ENCODE measurements at regions not wholly inside any gene's neighbourhood (a gene's known extent, or its start where the extent isn't known, plus 50 kb on each side); places are given as distances from the start of the nearest gene placed in this dataset.
"Not testable (repeated sequence)": the region's sequence is repeated elsewhere in the genome, so short reads cannot be mapped to it uniquely, and the experiment has no call there.

DNA sequence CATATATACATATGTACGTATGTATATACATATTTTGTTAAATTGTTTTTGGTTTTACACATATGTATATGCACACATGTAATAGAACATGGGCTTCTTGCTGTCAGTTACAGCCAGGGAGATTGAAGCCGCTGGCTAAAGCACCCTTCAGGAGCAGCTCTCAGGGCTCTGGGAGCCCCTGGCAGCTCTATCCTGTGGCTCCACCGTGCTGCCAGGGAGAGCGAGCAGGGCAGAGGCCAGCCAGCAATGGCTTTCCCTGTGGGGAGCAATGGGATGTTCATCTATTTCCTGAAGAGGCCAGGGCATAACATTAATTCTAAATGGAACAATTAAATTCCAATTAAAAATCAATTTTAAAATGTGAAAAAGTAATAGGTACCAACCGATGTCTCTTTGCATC lies 102.9 kb downstream of the PSMG1 start:
- DNase-seq, result no peak

DNA sequence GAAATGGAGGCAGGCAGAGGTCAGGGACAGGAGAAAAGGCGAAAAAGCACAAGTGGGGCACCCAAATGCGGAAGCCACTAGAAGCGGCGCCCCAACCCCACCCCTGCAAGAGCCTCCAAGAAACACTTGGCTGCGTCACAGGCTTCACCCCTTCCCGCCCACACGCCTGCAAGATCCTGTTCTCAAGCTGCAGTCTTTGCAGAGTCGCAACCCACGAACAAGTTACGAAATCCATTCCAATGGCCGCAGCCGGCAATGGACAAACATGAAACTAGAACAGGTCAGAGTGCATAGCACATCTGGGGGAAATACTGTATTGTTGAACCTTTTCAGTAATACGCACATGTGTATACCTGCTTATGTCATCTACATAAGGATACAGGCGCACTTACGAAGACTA lies 103.6 kb downstream of the PSMG1 start:
- DNase-seq, result no peak

DNA sequence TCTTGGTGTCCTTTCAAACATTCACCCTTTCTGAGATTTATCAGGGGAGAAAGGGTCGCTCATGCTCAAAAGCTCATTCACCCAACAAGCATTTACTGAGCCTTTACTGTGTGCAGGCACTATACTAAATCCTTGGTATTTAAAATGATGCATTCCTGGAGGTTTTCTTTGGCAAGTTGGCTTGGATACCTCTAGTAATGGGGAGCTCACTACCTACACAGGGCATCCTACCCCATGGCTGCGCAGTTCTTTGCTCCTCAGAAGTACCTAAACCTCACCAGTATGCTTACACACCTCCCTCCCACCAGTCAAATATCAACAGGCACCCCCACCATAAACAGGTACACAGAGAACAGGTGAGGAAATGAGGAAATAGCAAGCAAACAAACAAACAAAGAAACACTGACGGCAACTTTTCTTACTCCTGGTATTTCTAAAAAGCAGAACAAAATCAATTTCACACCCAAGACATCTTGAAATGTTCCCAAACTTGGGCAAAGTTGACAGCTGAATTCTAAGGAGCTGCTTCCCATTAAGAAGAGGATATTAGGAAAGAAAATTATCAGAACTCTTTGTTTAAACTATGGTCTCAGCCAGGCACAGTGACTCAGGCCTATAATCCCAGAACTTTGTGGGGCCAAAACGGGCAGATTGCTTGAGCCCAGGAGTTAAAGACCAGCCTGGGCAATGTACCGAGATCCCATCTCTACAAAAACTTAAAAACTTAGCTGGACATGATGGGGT lies 104.8 kb downstream of the PSMG1 start:
- DNase-seq, result no peak

DNA sequence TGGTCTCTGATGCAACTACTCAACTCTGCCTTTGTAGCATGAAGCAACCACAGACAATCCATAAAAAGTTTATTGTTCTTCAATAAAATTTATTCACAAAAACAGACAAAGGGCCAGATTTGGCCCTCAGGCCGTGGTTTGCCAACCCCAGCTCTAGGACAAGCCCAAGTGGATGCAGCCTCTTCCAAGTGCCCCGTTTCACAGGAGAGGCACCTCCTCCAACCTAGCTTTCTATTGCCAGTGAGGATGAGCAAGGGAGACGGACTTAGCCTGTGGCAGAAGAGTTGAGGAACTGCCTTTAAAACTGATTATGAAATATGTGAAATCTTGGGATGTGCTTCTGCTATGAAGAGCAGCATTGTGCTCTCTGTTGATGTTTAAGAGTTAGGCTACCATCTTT lies 105.4 kb downstream of the PSMG1 start:
- no peak for DNase-seq

DNA sequence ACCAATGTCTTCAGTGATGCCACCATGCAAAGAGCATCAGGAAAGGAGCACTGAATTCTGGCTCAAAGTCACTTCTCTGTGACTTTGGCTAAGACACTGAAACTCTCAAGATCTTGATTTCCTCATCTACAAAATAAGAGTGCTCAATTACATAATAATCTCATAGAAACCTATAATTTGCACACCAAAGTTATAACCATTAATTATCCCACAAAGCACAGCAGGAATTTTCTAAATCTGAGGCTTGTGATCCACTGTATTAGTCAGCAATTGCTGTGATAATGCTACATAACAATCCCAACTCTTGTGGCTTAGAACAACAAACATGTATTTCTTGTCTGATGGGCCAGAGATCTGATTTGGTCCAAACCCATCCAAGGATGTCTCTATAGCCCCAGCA lies 108.7 kb downstream of the PSMG1 start:
- no peak for DNase-seq

DNA sequence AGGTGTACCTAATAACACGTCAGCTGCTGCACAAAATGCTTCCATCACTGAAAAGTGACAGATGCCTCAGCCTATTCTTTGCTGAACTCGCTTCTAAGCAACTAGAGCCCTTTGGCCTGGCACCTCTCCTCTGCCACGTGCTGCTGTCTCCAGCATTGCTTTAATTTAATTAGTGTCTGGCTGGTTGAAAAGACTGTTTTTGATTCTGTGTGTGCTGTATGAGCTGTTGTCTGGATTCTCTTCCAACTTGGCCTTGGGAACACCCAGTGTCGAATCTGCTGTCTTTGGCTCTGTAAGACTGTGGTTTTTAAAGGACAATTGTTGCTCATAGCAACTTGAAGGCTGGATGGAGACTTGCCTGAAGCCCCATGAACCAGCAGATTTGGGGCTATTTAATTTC lies 109.5 kb downstream of the PSMG1 start:
- DNase-seq, result no peak

DNA sequence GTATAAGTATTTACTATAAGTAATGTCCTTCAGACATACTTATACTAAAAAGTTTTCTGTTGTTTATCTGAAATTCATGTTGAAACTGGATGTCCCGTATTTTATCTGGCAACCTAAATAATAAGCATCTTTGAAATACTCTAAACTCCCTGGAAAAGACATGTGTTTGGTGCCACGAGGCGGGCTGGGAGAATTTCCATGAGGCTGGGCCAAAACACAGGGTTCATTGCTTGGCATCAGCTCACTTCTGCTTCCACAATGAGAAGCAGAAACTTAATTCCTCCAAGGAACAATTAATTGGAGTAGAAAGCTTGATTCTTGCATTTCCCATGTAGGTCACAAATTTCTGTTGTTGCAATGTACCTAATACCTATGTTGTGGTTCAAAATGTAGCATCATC lies 110.2 kb downstream of the PSMG1 start:
- no peak for DNase-seq

DNA sequence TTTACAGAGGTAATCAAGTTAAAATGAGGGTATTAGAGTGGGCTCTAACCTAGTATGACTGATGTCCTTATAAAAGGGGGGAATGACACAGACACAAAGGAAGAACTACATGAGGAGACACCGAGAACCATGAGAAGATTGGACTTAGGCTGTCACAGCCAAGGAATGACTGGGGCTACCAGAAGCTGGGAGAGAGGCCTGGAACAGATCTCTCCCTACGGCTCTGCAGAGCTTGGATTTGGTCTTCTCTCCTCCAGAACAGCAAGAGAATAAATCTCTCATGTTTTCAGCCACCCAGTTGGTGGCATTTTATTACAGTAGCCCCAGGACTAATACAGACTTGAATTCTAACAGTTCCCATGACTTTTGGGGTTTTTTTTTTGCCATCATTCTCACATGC lies 110.8 kb downstream of the PSMG1 start:
- DNase-seq, result no peak

DNA sequence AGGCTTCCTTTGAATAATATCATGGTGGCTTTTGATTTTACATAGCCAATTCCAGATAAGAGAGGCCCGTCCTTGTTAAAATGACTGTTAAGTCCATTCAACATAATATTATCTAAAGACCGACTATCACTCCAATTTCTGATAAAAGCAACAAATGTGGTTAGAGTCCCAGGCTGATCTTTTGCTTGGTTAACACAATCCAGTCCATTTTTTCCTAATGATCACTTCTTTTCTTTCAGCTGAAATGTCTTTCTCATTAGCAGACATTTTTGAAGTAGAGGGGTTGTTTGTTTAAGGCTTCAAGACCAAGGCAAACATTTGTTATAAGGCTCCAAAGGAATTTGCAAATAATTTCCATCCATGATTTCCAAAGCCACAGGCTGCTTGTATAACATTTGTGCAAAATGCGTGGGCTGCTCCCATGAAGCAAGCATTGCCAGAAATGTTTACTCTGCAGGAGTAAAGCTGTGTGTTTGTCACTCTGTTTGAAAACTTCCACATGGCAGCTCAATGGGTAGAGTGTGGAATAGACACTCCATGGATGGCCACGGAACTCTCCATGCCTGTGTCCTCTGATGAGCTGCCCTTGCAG lies 111.5 kb downstream of the PSMG1 start:
- DNase-seq, result peak; percentile 40

DNA sequence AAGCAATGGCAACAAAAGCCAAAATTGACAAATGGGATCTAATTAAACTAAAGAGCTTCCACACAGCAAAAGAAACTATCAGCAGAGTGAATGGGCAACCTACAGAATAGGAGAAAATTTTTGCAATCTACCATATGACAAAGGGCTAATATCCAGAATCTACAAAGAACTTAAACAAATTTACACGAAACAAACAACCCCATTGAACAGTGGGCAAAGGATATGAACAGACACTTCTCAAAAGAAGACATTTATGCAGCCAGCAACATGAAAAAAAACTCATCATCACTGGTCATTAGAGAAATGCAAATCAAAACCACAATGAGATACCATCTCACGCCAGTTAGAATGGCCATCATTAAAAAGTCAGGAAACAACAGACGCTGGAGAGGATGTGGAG lies 113.4 kb downstream of the PSMG1 start:
- DNase-seq, result not testable (repeated sequence)

DNA sequence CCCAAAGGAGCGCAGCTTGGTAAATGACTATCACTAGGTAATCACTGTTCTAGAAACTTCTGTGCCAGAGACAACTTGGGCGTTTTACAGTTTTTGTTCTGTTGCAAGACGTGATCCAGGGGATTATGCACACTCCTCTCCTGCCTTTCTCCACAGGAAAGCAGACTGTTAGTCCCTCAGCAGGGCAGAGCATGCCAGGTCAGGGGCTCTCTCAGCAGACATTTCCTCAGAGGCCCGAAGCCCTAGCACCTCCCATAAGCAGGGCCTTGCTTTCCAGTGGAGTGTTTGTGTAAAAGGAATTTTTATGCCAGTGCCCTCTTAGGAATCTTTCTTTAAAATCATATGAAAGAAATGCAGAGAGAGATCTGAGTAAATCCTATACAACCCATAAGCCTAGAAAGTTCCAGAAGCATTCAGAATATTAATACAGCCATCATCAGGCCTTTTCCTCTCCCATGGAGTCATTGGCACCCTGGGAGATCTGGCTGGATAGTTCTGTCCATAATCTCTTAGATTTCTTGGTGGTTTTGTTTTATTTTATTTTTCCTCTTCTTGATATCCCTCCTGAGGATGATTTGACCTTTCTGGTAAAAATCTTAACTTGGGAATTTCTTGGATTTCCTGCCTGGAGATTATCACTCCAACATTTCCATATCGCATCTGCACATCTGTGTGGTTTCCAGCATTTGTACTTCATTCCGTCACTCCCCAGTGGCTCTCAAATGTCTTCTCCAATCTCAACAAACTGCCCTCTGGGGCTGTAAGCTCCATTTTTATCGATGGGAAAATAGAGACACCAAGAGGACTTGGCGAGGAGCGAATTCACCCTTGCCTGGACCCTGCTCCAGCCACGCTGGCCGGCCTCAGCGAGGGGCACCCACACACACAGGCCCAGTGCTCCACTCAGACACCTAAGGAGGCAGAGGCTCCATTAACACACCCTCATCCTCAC lies 116.1 kb downstream of the PSMG1 start:
- DNase-seq, result no peak

DNA sequence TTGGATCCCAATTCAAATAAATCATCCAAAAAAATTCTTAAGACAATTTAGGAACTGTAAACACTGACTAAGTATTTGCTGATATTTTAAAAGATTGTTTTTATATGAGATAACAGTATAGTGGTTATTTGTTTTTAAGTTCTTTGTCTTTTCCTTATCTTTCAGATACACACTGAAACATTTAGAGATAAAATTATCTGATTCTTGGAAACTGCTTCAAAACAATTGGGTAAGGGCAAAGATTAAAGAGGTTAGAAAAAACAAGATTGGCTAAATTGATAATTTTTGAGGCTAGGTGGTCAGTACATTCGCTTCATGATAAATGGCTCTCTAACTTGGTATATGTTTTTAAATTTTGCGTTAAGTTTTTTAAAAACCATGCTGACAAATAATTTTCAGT lies 117.3 kb downstream of the PSMG1 start:
- no peak for DNase-seq

DNA sequence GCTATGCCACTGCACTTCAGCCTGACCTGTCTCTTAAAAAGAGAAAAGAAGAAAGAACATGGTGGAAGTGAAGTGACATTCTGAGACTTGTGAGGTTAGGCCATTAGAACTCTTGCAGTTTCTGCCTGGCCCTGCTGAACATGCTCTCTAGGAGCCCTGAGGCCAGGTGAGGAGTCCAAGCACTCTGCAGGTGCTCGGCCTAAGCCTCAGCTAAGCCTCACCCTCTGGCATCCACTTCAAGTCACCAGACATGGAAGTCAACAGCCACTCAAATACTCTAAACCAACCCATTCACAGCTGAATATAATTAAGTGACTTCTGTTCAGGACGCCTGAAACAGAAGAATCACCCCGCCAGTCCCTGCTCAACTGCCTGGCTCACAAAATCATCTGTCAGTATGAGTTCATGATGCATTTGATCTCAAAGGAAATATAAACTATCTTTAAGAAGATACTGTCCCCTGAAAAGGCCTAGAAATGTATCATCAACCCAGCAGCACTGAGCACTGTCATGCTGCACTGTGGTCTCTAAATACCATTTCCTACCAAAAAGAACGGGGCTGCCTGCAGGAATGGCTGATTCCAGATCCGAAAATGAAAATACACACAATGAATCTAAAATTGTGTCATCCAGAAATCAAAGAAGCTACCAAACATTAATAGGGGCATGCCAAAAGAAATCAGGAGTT lies 118.8 kb downstream of the PSMG1 start:
- no peak for DNase-seq

DNA sequence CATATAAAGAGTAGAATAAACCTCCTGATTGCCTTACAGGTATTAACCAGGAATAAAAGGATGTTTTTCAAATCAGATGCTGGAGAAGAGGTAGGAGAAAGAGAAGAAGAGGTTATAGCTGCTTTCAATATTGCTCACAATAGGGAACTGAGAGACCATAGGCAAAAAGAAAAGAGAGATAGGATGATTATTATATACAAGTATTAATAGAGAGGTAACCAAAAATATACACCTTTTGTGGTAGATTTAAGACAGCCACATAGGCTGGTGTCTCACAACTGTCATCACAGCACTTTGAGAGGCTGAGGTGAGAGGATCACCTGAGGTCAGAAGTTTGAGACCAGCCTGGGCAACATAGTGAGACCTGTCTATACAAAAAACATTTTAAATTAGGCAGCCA lies 119.7 kb downstream of the PSMG1 start:
- no peak for DNase-seq

DNA sequence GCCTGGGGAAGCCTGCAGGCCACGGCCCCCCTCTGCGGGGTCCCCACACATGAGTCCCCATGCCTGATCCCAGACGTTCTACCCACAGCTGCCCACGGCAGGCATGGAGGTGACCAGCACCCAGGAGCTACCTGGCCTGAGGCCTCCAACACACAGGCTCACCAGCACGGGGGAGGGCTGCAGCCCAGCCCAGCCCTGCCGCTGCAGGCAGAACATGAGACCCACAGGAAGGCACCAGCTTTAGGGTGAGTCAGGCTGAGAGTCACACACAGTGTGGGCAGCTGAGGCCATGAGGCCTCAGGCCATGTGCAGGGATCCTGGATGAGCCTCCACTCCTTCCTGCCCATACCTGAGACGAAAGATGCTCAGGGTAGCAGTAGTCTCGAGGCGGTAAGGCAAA lies 121.1 kb downstream of the PSMG1 start:
- no peak for DNase-seq

DNA sequence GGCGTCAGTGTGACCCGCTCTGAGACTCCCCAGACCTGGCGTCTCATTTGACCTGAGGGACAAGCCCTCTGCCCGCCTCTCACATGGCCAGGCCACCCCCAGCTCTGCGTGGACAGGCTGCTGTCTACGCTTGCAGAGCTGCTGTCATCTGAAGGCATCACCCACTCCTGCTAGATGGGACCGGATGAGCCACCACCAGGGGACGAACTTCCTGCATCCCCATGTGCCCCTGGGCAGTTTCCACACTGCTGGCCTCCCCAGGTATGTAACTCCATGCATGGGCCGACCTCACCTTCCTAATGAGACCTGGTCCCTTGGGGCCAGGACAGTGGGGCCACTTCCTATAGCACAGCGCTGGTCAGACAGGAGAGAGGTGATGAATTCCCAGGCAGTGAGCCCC lies 121.5 kb downstream of the PSMG1 start:
- DNase-seq, result no peak

DNA sequence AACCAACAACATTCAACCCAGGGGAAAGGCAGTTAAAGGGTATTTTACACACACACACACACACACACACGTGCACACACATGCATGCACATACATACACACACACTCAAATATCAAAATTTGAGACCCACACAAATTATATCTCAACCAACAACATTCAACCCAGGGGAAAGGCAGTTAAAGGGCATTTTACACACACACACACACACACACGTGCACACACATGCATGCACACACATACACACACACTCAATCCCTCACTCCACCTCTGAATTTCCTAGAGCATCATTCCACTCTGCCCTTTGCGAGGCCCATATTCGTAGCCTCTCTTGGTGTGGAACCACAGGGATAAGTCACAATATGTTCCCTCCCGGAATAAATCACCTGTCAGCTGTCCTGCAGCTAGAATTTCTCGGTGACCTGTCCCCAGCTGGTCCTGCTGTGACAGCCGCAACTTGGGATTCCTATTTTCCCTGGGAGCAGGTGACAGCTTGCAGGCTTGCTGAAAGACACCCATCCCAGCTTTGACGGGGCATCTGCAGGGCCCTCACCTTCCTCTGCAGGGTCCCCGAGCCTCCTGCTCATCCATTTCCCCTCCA lies 122.7 kb downstream of the PSMG1 start:
- no peak for DNase-seq

DNA sequence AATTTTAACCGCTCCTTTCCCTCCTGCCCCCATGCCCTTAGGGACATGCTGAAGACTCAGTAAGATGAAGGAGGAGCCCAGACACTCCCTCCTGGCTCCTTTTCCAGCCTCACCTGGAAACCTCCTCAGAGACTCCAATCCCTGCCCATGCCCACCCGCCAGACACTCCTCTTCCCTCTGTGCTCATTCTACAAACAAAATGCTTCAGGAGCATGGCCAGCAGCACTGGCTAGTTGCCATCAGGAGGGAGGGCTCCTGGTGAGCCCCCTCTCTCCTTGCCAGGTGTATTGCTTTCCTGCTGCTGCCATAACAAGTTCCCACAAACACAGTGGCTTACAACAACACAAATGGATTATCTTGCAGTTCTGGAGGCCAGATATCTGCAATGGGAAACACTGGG lies 126.1 kb downstream of the PSMG1 start:
- DNase-seq, result peak; percentile 22

DNA sequence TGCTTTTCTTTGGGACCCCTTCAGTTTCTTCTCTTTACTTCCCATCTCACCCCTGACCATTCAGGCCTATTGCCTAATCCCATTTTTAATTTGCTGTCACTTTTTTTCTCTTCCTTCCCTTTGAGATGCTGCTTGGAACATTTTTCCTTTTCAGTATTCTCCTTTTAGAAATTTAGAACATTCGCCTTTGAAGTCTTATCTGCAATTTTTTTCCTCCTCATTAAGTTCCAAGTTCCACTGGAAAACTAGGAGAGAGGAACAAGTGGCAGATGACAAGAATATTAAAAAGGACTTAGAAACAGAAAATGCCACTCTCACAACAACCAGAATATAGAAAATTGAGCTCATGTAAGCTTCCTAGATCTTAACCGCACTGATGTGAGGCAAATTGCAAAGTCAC lies 126.6 kb downstream of the PSMG1 start:
- no peak for DNase-seq

DNA sequence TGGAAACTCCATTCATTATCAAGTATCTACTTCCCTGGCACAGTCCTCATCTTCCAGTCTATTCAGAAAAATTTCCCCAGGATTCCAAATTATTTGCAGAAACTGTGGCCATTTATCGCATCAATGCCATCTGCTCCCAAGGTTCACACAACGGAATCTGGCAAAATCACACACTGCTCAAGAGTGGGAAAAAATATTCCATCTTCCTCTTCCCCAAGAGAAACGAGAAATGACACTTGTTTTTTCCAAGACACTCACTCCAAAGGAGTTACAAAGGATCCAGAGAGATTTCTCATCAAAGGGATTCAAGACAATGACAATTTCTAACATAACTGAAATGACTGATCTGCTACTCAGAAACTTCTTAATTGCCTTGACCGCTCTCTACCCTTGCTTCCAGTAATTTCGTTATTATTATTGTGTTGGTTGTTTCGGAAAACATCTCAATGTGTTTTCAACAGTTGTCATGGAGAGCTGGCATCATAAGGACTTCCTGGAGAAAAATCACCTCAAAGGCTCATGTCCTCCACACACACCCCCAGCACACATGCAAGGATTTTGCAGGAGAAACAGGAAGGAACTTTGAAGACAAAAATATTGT lies 128.0 kb downstream of the PSMG1 start:
- no peak for DNase-seq

DNA sequence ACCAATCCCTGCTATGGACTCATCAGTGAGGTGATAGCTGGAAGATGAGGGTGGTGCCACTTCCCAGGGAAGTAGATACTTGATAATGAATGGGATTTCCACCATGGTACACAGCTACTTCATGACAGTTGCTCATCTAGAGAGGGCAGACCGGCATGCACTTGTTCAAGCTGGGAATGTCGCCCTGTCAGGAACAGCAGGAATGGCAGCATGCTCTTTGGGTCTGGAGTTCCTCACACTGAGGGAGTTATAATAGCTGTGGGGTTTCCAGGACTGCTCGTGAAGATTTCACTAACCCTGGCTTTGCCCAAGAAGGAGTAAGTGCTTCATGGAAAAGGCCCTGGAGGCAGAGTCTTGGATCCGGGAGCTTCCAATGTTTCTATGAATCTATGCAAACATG lies 129.2 kb downstream of the PSMG1 start:
- no peak for DNase-seq

DNA sequence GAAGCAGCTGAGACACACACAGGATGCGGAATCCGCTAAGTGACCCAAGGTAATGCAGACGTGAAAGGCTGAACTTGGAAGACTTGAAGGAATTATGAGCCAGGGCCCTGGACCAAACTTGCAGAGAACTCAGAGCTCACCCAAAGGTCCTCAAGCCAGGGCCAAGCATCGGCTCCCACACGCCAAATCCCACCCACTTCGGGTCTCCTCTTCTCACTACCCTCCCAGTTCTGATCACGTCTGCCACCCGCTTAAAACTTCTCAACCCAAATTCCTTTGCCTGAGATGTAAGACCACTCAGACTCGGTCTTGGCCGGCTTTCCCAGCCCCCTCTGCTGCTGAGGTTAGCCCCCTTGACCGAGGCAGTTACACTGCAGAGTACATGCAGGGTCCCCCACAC lies 130.1 kb downstream of the PSMG1 start:
- no peak for DNase-seq

DNA sequence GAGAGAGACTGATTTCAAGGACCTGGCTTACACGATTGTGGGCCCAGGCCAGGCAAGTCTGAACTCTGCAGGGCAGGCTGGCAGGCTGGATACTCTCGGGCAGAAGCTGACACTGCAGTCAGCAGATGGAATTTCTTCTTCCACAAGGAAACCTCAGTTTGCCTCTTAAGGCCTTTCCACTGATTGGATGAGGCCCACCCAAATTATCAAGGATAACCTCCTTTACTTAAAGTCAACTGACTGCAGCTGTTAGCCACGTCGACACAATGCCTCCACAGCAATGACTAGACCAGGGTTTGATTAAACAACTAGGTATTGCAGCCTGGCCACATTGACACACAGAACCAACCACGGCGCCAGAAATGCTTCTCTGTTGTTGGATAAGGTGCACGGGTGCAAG lies 130.5 kb downstream of the PSMG1 start:
- DNase-seq, result no peak

Data from NCI-H510A treated with DMSO at 0.1 percent for 48 hours (cell line).